Nephron (organoid): ENCODE measurements at regions not wholly inside any gene's neighbourhood (a gene's known extent, or its start where the extent isn't known, plus 50 kb on each side); places are given as distances from the start of the nearest gene placed in this dataset.

Experiments used
- H3K27ac Mint-ChIP-seq, 3 experiments: 2 replicates each; pipeline ENCODE4 v1.8.0; 2020; ENCODE audit warnings: mixed read lengths in 3 of 3, mild to moderate bottlenecking in 2 of 3, moderate library complexity in 1 of 3
- H3K27me3 Mint-ChIP-seq: 2 replicates; pipeline ENCODE4 v1.8.0; 2021; ENCODE audit warnings: low read depth, mild to moderate bottlenecking, moderate library complexity, mixed read lengths
- H3K36me3 Mint-ChIP-seq: 2 replicates; pipeline ENCODE4 v1.8.0; 2020; ENCODE audit warnings: low read depth, mixed read lengths
- H3K4me1 Mint-ChIP-seq: 2 replicates; pipeline ENCODE4 v1.8.0; 2020; ENCODE audit warnings: mixed read lengths
- H3K4me3 Mint-ChIP-seq, 3 experiments: 2 replicates each; pipeline ENCODE4 v1.8.0; 2020; ENCODE audit warnings: mild to moderate bottlenecking in 3 of 3, mixed read lengths in 3 of 3, moderate library complexity in 2 of 3
- H3K9me3 Mint-ChIP-seq: 2 replicates; pipeline ENCODE4 v1.8.0; 2020; ENCODE audit warnings: mixed read lengths
- CTCF ChIP-seq, 3 experiments: fragments of 200-600 bp; sonication (generic); IDR thresholded peaks; one replicate each; pipeline ENCODE4 v1.5.0; 2021; ENCODE audit warnings: antibody characterized with exemption in 3 of 3; ENCODE audit not compliant: unreplicated experiment in 3 of 3

- H3K4me1 Mint-ChIP-seq, result peaks cover 31% of the 10 kb centered on the region
- no peaks in the 10 kb centered on the region for H3K36me3 Mint-ChIP-seq
- H3K27me3 Mint-ChIP-seq, result peaks cover 62% of the 10 kb centered on the region
- no peaks in the 10 kb centered on the region for H3K9me3 Mint-ChIP-seq
- H3K4me3 Mint-ChIP-seq, result no peak overlapping the region
- no peak overlapping the region for H3K27ac Mint-ChIP-seq
- TF ChIP-seq CTCF (IDR thresholded peaks at IDR 0.05; ENCODE audit: unreplicated experiment in 3 of 3), result no peak
These were observed 132.0 kb downstream of the RBFOX3 start for GRCh38 chr17:79478841-79479240.

GRCh38 chr17:79478051-79478461 is 132.8 kb downstream of the RBFOX3 start:
- no peak overlapping the region for H3K27ac Mint-ChIP-seq
- H3K27me3 Mint-ChIP-seq, result peaks cover 67% of the 10 kb centered on the region
- H3K4me1 Mint-ChIP-seq, result peaks cover 37% of the 10 kb centered on the region
- no peak overlapping the region for H3K4me3 Mint-ChIP-seq
- H3K9me3 Mint-ChIP-seq, result no peaks in the 10 kb centered on the region
- no peaks in the 10 kb centered on the region for H3K36me3 Mint-ChIP-seq
- no peak for TF ChIP-seq CTCF (IDR thresholded peaks at IDR 0.05; ENCODE audit: unreplicated experiment in 3 of 3)

GRCh38 chr17:79476074-79476652 is 134.7 kb downstream of the RBFOX3 start:
- TF ChIP-seq CTCF (IDR thresholded peaks at IDR 0.05; ENCODE audit: unreplicated experiment in 3 of 3), result no peak
- H3K9me3 Mint-ChIP-seq, result no peaks in the 10 kb centered on the region
- H3K4me3 Mint-ChIP-seq, result no peak overlapping the region
- peaks cover 37% of the 10 kb centered on the region for H3K4me1 Mint-ChIP-seq
- H3K27ac Mint-ChIP-seq, result peak overlapping the region in 1 of 3 experiments; percentile 69
- H3K36me3 Mint-ChIP-seq, result no peaks in the 10 kb centered on the region
- H3K27me3 Mint-ChIP-seq, result peaks cover 57% of the 10 kb centered on the region

GRCh38 chr17:79473876-79474440 is 136.9 kb downstream of the RBFOX3 start:
- H3K4me3 Mint-ChIP-seq, result no peak overlapping the region
- peak overlapping the region in 2 of 3 experiments; percentile 4 to 7 for H3K27ac Mint-ChIP-seq
- no peaks in the 10 kb centered on the region for H3K9me3 Mint-ChIP-seq
- H3K27me3 Mint-ChIP-seq, result peaks cover 63% of the 10 kb centered on the region
- TF ChIP-seq CTCF (IDR thresholded peaks at IDR 0.05; ENCODE audit: unreplicated experiment in 3 of 3), result no peak
- peaks cover 37% of the 10 kb centered on the region for H3K4me1 Mint-ChIP-seq
- no peaks in the 10 kb centered on the region for H3K36me3 Mint-ChIP-seq

GRCh38 chr17:79473111-79473875 is 137.6 kb downstream of the RBFOX3 start:
- Mint-ChIP-seq H3K36me3 (no peaks in the 10 kb centered on the region), H3K27ac (peak overlapping the region in 2 of 3 experiments; percentile 4 to 7), H3K4me1 (peaks cover 34% of the 10 kb centered on the region), H3K27me3 (peaks cover 56% of the 10 kb centered on the region), H3K4me3 (no peak overlapping the region), H3K9me3 (no peaks in the 10 kb centered on the region)
- TF ChIP-seq CTCF (IDR thresholded peaks at IDR 0.05; ENCODE audit: unreplicated experiment in 3 of 3), result no peak
